ENCODE measurements at regions not wholly inside any gene's neighbourhood (a gene's known extent, or its start where the extent isn't known, plus 50 kb on each side); places are given as distances from the start of the nearest gene placed in this dataset.
A peak's percentile ranks its signal among the peaks of the same experiment; 100 is the strongest.
"Not testable (repeated sequence)": the region's sequence is repeated elsewhere in the genome, so short reads cannot be mapped to it uniquely, and the experiment has no call there.

DNA sequence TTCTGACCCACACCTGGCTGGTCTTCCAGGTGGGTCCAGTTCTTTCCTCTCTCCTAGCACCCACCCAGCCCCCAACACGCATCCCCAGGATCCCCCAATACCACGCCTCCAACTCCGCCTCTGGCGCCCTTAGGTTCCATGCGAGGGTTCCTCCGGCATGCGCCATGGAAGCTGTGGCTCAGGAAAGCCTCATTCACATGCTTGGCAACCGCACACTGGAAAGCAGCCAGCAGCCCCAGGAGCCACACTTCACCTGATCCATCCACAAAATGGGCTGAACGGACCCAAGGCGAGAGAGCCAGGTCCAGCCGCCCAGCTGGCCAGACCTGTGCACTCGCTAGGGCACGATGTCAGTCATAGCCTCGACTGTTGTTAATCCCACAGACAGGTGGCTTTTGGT is 161.2 kb downstream of the PSMG1 start:
- DNase-seq, result no peak

DNA sequence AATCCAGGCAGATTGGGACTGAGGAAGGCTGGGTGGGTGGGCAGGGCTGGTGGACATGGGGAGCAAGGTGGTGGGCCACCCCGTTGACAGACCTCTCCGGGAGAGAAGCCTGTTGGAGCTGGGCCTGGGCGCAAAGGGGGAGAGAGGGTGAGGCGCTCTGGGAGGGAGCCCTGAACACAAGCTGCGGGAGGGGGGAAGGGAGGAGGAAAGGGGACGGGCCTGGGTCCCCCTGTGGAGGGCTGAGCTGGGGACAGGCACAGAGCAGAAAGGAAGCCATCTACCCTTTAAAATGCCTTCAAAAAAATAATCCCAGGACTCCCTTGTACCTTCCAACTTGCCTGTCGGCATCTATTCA is 161.8 kb downstream of the PSMG1 start:
- DNase-seq, result no peak

- no peak for DNase-seq
These were observed 162.3 kb downstream of the PSMG1 start for GRCh38 chr21:39020751-39021477.

- DNase-seq, result no peak
These were observed 164.5 kb downstream of the PSMG1 start for GRCh38 chr21:39018730-39019129.

DNA sequence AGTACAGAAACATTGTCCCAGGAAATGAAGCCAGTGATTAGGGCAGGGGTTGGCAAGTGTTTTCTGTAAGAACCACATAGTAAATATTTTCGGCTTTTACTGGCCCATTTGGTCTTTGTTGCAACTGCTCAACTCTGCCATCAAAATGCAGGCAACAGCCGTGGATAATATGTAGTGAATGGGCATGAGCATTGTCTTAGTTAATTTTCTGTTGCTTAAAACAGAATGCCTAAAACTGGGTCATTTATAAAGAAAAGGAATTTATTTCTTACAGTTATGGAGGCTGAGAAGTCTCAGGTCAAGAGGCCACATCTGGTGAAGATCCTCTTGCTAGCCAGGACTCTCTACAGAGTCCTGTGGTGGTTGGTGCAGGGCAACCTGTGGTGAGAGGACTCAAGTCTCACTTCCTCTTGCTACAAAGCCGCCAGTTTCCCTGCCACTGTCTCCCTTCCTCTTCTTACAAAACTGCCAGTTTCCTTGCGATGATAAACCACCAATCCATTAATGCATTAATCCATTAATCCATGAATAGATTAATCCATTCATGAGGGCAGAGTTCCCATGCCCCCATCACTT is 166.4 kb downstream of the PSMG1 start:
- DNase-seq, result peak; percentile 29

- no peak for DNase-seq
These were observed 168.5 kb downstream of the PSMG1 start for GRCh38 chr21:39014747-39015146.

DNA sequence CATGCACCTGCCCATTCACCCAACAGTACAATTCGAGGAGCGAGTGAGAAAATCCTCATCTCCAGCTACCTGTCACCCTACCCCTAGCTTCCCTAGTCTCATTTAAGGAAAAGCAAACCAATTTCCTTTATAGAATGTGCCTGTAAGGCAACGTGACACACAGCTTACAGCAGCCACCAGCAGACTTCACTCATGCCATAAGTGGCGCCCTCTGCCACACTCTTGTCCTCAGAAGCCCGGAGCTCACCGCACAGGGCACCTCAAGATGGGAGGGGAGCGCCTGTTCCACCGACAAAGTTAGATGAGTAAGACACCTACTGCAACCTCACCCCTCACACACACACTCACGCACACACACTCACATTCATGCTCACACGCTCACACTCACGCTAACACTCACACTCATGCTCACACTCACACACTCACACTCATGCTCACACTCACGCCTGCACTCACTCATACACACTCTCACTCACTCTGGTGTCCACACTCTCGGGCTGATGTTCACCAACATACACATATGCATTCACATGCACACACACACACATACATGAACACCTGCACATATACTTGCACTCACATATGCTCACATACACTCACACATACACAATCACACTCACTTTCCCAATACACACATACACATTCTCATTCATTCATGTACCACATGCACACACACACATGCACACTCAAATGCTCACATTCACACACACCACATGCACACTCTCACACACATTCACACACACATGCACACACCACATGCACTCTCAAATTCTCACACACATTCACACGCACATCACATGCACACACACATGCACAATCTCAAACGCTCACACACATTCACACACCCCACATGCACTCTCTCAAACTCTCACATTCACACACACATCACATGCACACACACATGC is 170.7 kb downstream of the PSMG1 start:
- DNase-seq, result no peak

DNA sequence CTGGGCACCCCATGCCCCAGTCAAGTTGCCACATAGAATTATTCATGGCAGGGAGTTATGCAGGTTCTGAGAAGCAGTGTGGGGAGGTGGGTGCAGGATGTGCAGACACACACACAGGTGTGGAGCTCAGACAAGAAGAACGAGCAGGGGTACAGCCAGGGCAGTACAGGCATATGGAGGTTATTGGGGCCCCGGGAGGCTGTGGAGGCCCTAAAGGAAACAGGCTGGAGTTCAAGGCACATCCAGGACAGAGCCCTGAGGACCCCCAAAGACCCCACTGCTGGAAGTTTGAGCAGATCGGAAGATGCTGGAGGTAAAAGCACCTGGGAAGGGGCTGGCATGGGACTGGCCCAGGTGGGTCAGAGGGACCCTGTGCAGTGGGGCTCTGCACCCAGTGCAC is 171.3 kb downstream of the PSMG1 start:
- DNase-seq, result no peak

GRCh38 chr21:39010629-39011404 is 172.4 kb downstream of the PSMG1 start:
- no peak for DNase-seq

DNA sequence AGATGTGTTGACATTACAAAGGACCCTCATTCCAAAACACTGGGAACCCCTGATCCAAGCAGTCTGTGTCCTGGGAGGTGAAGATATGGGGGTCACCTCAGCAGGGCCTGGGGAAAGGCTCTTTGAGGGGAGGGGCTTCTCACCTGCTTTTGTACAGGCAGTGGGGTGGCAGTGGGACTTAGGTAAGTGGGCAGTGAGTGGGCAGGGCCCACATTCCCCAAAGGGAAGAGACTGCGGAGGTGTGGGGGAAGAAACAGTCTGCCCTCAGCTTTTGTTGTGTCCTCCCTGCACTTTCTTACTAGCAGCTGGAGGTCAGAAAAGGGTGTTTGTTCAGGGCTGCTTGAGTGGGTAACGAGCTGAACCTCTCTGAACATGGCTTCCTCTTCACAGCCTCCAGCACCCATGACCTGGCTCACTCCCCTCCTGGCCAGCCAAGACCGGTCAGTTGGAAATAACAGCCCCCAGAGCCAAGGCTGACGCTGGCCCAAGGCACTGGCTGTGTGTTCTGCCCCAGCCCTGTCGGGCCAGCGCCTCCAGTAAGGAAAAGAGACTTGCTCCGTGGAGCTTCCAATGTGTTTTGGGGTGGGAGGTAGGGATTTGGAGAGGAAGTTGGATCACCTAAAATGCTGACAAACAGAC is 173.5 kb downstream of the PSMG1 start:
- peak; percentile 5 for DNase-seq

- no peak for DNase-seq
These were observed 175.3 kb downstream of the PSMG1 start for GRCh38 chr21:39007985-39008384.

DNA sequence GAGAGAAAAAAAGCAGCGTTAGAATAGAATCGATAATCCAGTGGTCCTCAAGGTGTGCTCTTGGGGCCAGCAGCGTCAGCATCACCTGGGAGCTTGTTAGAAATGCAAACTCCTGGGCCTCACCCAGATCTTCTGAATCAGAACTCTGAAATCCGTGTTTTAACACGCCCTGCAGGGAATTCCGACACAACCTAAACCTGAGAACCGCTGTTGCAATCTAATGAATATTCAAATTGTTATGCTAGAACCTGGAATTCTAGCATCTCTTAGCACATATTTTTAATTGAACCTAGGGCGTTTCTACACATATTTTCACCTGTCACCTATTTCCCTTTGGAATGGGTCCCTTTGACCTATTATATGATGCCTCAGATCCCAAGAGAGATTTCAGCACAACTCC is 175.7 kb downstream of the PSMG1 start:
- DNase-seq, result no peak

DNA sequence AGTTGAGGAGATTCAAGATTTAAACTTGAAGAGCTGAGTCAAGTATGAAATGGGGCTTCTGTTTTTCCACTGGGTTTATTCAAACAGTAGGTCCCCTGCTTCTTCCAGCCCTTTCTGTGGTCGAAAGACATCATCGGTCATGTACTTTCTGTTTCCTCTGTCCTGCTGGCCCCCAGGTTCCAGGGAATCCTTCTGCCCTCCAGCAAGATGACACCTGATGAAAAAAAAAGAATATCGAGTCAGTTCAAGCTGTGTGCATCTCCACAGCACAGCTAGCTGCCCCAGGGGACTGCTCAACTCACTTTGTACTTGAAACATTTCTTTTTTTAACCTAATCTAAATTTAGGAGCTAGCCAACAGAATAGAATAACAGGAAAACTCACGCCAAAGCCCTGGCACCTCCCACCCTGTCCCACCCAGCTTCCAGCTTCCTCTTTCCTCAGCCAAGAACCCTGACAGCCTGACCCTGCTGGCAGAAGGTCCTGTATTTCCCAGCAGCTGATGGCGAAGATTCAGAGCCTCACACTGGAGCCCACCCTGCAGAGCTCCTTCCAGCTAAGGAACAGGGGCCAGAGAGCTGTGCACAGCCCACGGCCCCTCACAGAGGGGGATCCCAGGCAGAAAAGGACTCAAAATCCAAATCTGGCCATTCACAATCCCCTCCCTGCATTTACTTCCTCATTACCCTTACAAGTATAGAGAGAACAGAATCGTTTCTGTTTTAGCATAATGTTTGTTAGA is 176.5 kb downstream of the PSMG1 start:
- DNase-seq, result peak; percentile 30

GRCh38 chr21:39005502-39005787 is 177.8 kb downstream of the PSMG1 start:
- DNase-seq, result no peak

DNA sequence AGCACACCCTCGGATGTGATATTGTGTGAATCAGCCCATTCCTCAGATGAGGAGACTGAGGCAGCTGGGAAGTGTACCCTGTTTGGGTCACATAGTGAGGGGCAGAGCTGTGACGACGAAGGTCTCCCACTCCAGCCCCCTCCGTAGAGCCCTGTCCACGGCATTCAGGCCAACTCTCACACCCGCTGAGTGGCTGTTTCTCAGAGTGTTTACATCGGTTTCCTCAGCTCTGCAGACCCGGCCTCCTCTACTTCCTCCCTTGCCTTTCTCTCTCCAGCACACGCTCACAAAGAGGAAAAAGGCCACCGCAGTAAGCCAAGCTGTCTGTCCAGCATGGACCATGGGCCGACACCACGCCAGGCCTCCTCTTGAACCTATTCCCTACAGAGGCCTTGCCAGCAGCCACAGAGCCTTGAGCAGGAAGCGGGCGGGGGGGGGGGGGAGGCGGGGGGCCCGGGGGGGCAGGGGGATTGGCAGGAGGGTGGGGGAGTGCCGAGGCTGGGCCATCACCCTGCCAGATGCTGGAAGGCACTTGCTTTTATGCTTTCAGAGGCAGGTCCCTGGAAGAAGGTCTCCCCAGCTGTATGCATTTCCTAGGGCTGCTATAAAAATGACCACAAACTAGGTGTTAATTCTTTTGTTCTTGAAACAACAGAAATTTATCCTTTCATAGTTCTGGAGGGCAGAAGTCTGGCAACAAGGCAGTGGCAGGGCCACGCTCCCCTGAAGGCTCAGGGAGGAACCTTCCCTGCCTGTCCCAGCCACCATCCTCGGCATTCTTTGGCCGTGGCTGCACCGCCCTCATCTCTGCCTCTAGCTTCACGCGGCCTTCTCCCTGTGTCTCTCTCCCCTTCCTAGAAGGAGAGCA is 178.4 kb downstream of the PSMG1 start:
- DNase-seq, result peak; percentile 29

DNA sequence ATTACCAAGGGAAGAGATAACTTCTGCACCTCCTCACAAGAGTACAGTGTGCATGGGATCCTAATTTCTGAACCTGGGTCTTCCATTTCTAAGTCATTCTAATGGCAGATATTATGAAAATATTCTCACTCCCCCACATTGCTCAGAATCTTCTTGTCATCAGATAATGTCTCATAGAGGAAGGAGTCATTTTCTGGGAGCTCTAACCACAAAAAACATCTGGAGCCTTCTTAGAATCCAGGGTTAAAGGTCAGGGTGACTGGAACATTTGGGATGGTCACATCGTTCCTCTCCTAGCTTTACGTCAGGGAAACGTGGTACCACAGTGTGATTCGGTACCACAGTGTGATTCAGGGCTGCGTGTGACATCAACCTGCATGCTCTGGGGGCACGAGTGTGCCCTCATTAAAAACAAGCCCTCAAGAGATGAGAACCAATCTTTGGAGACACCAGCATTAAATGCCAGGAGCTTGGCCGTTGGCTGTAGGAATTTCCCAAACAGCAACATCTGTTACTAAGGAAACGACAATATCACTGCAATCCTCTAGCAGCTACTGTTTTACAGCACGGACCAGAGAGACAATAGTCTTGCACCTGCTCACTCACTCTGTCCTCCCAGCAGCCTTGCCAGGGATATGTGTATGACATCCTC is 179.1 kb downstream of the PSMG1 start:
- DNase-seq, result no peak

DNA sequence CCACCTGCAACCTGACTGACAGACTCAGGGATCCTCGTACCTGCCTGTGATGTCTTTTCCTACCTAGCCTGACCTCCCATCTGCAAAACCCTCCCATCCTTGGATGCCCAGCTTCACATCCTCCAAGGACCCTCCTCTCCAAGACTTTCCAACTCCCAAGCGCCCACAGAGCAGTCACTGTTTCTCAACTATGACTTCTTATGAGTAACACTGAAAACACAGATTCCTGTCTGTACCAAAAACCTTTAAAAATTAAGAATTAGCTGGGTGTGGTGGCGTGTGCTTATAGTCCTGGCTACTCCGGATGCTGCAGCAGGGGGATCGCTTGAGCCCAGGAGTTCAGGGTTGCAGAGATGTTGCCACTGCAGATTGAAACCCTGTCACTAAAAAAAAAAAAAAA is 181.9 kb downstream of the PSMG1 start:
- no peak for DNase-seq

GRCh38 chr21:39000496-39000895 is 182.8 kb downstream of the PSMG1 start:
- no peak for DNase-seq

- no peak for DNase-seq
These were observed 184.1 kb downstream of the PSMG1 start for GRCh38 chr21:38999161-38999560.

DNA sequence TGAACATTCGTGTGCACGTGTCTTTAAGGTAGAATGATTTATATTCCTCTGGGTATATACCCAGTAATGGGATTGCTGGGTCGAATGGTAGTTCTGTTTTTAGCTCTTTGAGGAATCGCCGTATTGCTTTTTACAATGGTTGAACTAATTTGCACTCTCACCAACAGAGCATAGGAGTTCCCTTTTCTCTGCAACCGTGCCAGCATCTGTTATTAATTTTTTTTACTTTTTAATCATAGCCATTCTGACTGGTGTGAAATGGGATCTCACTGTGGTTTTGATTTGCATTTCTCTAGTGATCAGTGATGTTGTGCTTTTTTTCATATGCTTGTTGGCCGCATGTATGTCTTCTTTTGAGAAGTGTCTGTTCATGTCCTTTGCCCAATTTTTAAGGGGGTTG is 185.0 kb downstream of the PSMG1 start:
- DNase-seq, result not testable (repeated sequence)

DNA sequence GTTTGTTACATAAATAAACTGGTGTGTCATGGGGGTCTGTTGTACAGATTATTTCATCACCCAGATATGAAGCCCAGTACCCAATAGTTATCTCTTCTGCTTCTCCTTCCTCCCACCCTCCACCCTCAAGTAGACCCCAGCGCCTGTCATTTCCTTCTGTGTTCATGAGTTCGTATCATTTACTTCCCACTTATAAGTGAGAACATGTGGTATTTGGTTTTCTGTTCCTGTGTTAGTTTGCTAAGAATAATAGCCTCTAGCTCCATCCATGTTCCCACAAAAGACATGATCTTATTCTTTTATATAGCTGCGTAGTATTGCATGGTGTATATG is 185.4 kb downstream of the PSMG1 start:
- DNase-seq, result not testable (repeated sequence)
